Spleen (tissue), 11 donors: ENCODE measurements at regions not wholly inside any gene's neighbourhood (a gene's known extent, or its start where the extent isn't known, plus 50 kb on each side); places are given as distances from the start of the nearest gene placed in this dataset.

Experiments used
- DNase-seq: peaks from one replicate; pipeline ENCODE4 v3.0.0-alpha.2; 2020
- H3K27ac ChIP-seq, 8 donors: fragments of 200-600 bp; sonication (generic) in 7 of 8; 1 replicate in 4 of 8; 2 replicates in 4 of 8; pipeline versions ENCODE4 v1.5.0 to v1.8.0; 2016 to 2021; ENCODE audit warnings: inconsistent platforms in 4 of 8, mild to moderate bottlenecking in 4 of 8, moderate library complexity in 1 of 8
- H3K27me3 ChIP-seq, 7 donors: fragments of 200-600 bp; sonication (generic) in 6 of 7; replicated peaks in 1 of 7; 1 replicate in 4 of 7; 2 replicates in 3 of 7; pipeline versions ENCODE4 v1.5.0 to v1.8.0; 2016 to 2021; ENCODE audit warnings: inconsistent platforms in 3 of 7, mild to moderate bottlenecking in 1 of 7
- H3K36me3 ChIP-seq, 6 donors: fragments of 200-600 bp; sonication (generic) in 5 of 6; 1 replicate in 4 of 6; 2 replicates in 2 of 6; pipeline versions ENCODE4 v1.5.0 to v1.8.0; 2016 to 2021; ENCODE audit warnings: inconsistent platforms in 2 of 6
- H3K4me1 ChIP-seq, 6 donors: fragments of 200-600 bp; sonication (generic) in 5 of 6; 1 replicate in 3 of 6; 2 replicates in 3 of 6; pipeline versions ENCODE4 v1.5.0 to v1.8.0; 2016 to 2021; ENCODE audit warnings: inconsistent platforms in 3 of 6
- H3K4me3 ChIP-seq, 8 donors: fragments of 200-600 bp; sonication (generic) in 7 of 8; 1 replicate in 4 of 8; 2 replicates in 4 of 8; pipeline versions ENCODE4 v1.5.0 to v1.8.0; 2016 to 2021; ENCODE audit warnings: inconsistent platforms in 4 of 8, mild to moderate bottlenecking in 4 of 8, moderate library complexity in 2 of 8
- H3K9me3 ChIP-seq, 8 donors: fragments of 200-600 bp; sonication (generic) in 7 of 8; 1 replicate in 4 of 8; 2 replicates in 4 of 8; pipeline versions ENCODE4 v1.5.0 to v1.8.0; 2016 to 2021; ENCODE audit warnings: inconsistent platforms in 4 of 8
- CTCF ChIP-seq, 11 experiments: fragments of 200-600 bp in 7 of 11; fragments of 450-650 bp in 4 of 11; sonication (generic) in 4 of 11; IDR thresholded peaks in 8 of 11; conservative IDR thresholded peaks in 3 of 11; 1 replicate in 7 of 11; 2 replicates in 4 of 11; pipeline versions ENCODE4 v1.4.0 to v1.8.0; 2016 to 2021; ENCODE audit warnings: antibody characterized with exemption in 11 of 11, inconsistent platforms in 4 of 11, mild to moderate bottlenecking in 1 of 11
- POLR2A ChIP-seq, 3 donors: fragments of 450-650 bp; IDR thresholded peaks; one replicate each; pipeline ENCODE4 v1.5.1; 2017; ENCODE audit warnings: antibody characterized with exemption in 3 of 3, mild to moderate bottlenecking in 1 of 3
- POLR2AphosphoS5 ChIP-seq, 3 donors: sonication (generic); formaldehyde crosslinking; IDR thresholded peaks; one replicate each; pipeline ENCODE4 v1.5.1; 2017; ENCODE audit warnings: antibody characterized with exemption in 3 of 3
- WGBS, 5 donors: extraction: QIAGEN DNeasy Blood & Tissue Kit in 3 of 5; methylation state at CpG; one replicate each; pipeline versions ENCODE4 v1.1.5 to v1.1.7; 2013 to 2018; 5-methylcytosine and 5-hydroxymethylcytosine counted together
- intact Hi-C: fragments of 100-400 bp; cut with DNase I; formaldehyde crosslinking; loops from one replicate; pipeline ENCODE4 v1.15.0; 2023; ENCODE audit warnings: low total_unique reads
- donor health status: healthy with polysubstance abuse.
- donor health status: DM: no; HTN: no; CAD: no; lungs with moderate emphysema.
- donor health status: DM: no; HTN: no; CAD: no.
- donor health status: Bipolar disorder and iron deficiency.
- donor health status: healthy.
- donor health status: DM: no; HTN: no; CAD: no.
- donor health status: DM: yes; HTN: yes; CAD: no.

GRCh38 chr2:12303181-12304030 is 413.3 kb upstream of the TRIB2 start:
- Histone ChIP-seq H3K4me1 (peaks cover 0 to 7% (median 0%) of the 10 kb centered on the region in 6 donors), H3K4me3 (no peak overlapping the region), H3K9me3 (peaks cover 0 to 7% (median 0%) of the 10 kb centered on the region in 8 donors), H3K27ac (no peak overlapping the region), H3K36me3 (no peaks in the 10 kb centered on the region), H3K27me3 (no peaks in the 10 kb centered on the region)
- TF ChIP-seq POLR2A (IDR thresholded peaks at IDR 0.05) (no peak), POLR2AphosphoS5 (IDR thresholded peaks at IDR 0.05) (no peak), CTCF (IDR thresholded peaks at IDR 0.05 in 8 of 11, conservative IDR thresholded peaks at IDR 0.05 in 3 of 11) (no peak)
- DNase-seq = no peak
- WGBS, 5 donors = 54 to 73% (median 64%) methylated on average over 7 of the region's 7 CpGs
- intact Hi-C loops = no loop called here

- peaks cover 0 to 7% (median 0%) of the 10 kb centered on the region in 6 donors for H3K4me1 ChIP-seq
- TF ChIP-seq POLR2A (IDR thresholded peaks at IDR 0.05) (no peak), CTCF (IDR thresholded peaks at IDR 0.05 in 8 of 11, conservative IDR thresholded peaks at IDR 0.05 in 3 of 11) (no peak), POLR2AphosphoS5 (IDR thresholded peaks at IDR 0.05) (no peak)
- DNase-seq = no peak
- intact Hi-C loops = no loop called here
- H3K36me3 ChIP-seq = no peaks in the 10 kb centered on the region
- WGBS, 5 donors = 53 to 68% (median 63%) methylated on average over 2 of the region's 2 CpGs
- H3K27ac ChIP-seq = no peak overlapping the region
- no peaks in the 10 kb centered on the region for H3K9me3 ChIP-seq
- H3K27me3 ChIP-seq = no peaks in the 10 kb centered on the region
- no peak overlapping the region for H3K4me3 ChIP-seq
Measured at GRCh38 chr2:12304564-12305171, 412.1 kb upstream of the TRIB2 start.

GRCh38 chr2:12305931-12306330 is 410.8 kb upstream of the TRIB2 start:
- intact Hi-C loops = no loop called here
- Histone ChIP-seq H3K27ac (no peak overlapping the region), H3K27me3 (no peaks in the 10 kb centered on the region), H3K4me1 (peaks cover 0 to 7% (median 0%) of the 10 kb centered on the region in 6 donors), H3K36me3 (no peaks in the 10 kb centered on the region), H3K4me3 (no peak overlapping the region), H3K9me3 (no peaks in the 10 kb centered on the region)
- WGBS, 5 donors = 43 to 75% (median 69%) methylated on average over 2 of the region's 2 CpGs
- no peak for DNase-seq
- TF ChIP-seq CTCF (IDR thresholded peaks at IDR 0.05 in 8 of 11, conservative IDR thresholded peaks at IDR 0.05 in 3 of 11) (no peak), POLR2AphosphoS5 (IDR thresholded peaks at IDR 0.05) (no peak), POLR2A (IDR thresholded peaks at IDR 0.05) (no peak)

GRCh38 chr2:12310399-12310798 is 406.3 kb upstream of the TRIB2 start:
- H3K27me3 ChIP-seq = no peaks in the 10 kb centered on the region
- H3K27ac ChIP-seq = no peak overlapping the region
- no peak for DNase-seq
- intact Hi-C loops = no loop called here
- H3K4me3 ChIP-seq = no peak overlapping the region
- no peak for TF ChIP-seq POLR2A (IDR thresholded peaks at IDR 0.05)
- H3K4me1 ChIP-seq = peaks cover 0 to 9% (median 4%) of the 10 kb centered on the region in 6 donors
- no peaks in the 10 kb centered on the region for H3K36me3 ChIP-seq
- H3K9me3 ChIP-seq = no peaks in the 10 kb centered on the region
